Stimulated activated memory B cell treated with anti-CD40 and anti-IgM and Interleukin-4, amounts not matched to agents 10 μg/mL and 1 μg/mL and 100 μg/mL, for 72 hours (primary cell): ENCODE measurements at regions not wholly inside any gene's neighbourhood (a gene's known extent, or its start where the extent isn't known, plus 50 kb on each side); places are given as distances from the start of the nearest gene placed in this dataset.

Experiments
- ATAC-seq: fragments of 150-1000 bp; cut with Tn5 transposase; 2 replicates; pipeline ENCODE4 v1.10.0; 2021
- H3K27ac Mint-ChIP-seq: one replicate; pipeline ENCODE4 v1.8.0; 2022; ENCODE audit warnings: mild to moderate bottlenecking, mixed read lengths
- H3K27me3 Mint-ChIP-seq: one replicate; pipeline ENCODE4 v1.8.0; 2022; ENCODE audit warnings: mixed read lengths
- H3K36me3 Mint-ChIP-seq: one replicate; pipeline ENCODE4 v1.8.0; 2022; ENCODE audit warnings: mixed read lengths
- H3K4me1 Mint-ChIP-seq: one replicate; pipeline ENCODE4 v1.8.0; 2022; ENCODE audit warnings: mixed read lengths
- H3K4me3 Mint-ChIP-seq: one replicate; pipeline ENCODE4 v1.8.0; 2022; ENCODE audit warnings: mild to moderate bottlenecking, moderate library complexity, mixed read lengths
- H3K9me3 Mint-ChIP-seq: one replicate; pipeline ENCODE4 v1.8.0; 2022; ENCODE audit warnings: mixed read lengths

DNA sequence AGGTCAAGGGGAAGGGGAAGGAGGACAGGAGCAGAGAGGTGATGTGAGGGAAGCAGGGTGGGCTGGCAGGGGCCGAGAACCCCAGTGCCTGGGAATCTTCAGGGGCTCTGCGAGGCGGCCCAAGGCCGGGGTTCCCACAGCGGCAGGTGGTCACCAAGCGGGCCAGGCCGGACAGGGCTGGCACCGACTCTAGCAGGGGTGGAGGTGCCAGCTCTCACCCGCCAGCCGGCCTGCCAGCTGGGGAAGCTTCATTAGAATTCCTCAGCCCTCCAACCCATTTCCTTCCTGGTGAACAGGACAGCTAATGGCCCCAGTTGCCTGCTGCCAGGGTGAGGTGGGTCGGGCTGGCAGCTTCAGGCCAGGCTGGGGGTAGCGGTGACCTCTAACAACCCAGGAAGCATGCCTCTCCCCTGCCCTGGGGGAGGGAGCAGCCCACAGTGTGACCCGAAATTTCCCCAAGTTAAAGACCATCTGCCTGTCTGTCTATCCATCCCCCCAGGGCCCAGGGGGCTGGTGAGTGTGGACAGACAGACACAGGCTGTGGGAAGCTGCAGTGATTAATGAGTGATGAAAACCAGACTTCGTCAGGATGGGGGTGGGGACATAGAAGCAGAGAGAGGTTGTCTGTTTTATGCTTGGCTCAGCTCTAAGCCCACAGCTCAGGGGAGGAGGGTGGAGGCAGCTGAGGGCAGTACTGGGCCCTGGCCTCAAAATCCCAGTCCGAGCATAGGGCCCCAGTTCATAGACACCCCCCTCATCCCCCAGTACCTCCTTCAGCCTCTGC, 144.1 kb downstream of the ZFP36L2 start:
- Mint-ChIP-seq H3K4me1 (peaks cover 6% of the 10 kb centered on the region), H3K9me3 (no peaks in the 10 kb centered on the region), H3K36me3 (no peaks in the 10 kb centered on the region), H3K27me3 (no peaks in the 10 kb centered on the region), H3K4me3 (no peak overlapping the region), H3K27ac (peak overlapping the region; percentile 18)
- ATAC-seq = no peak

- Mint-ChIP-seq H3K4me1 (peaks cover 6% of the 10 kb centered on the region), H3K9me3 (no peaks in the 10 kb centered on the region), H3K27me3 (no peaks in the 10 kb centered on the region), H3K27ac (peak overlapping the region; percentile 18), H3K36me3 (no peaks in the 10 kb centered on the region), H3K4me3 (no peak overlapping the region)
- ATAC-seq = no peak
Measured at GRCh38 chr2:43081131-43081765, 145.2 kb downstream of the ZFP36L2 start.

DNA sequence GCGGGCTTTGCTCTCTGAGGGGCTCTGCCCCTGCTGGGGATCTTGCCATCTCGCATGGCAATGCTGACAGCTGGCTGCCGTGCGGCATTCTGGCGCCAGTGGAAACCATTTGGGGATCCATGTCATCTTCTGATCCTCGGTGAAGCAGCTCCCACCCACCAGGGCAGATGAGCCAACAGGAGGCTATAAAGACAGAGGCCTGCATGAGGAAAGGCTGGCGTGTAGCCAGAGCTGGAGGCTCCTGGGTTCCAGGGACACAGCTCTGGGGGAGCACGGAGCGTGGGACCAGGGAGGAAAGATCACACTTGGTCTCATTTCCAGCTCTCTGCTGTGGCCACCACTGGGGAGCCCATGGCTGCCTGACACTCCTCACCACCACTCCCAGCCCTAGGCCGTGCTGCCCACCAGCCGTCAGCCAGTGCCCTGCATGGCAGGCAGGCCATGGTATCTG, 145.8 kb downstream of the ZFP36L2 start:
- H3K27me3 Mint-ChIP-seq = no peaks in the 10 kb centered on the region
- no peak overlapping the region for H3K27ac Mint-ChIP-seq
- no peaks in the 10 kb centered on the region for H3K9me3 Mint-ChIP-seq
- no peaks in the 10 kb centered on the region for H3K36me3 Mint-ChIP-seq
- H3K4me1 Mint-ChIP-seq = peaks cover 6% of the 10 kb centered on the region
- ATAC-seq = no peak
- H3K4me3 Mint-ChIP-seq = no peak overlapping the region

- no peak overlapping the region for H3K27ac Mint-ChIP-seq
- no peak for ATAC-seq
- H3K36me3 Mint-ChIP-seq = no peaks in the 10 kb centered on the region
- H3K4me3 Mint-ChIP-seq = no peak overlapping the region
- H3K27me3 Mint-ChIP-seq = no peaks in the 10 kb centered on the region
- no peaks in the 10 kb centered on the region for H3K9me3 Mint-ChIP-seq
- peaks cover 6% of the 10 kb centered on the region for H3K4me1 Mint-ChIP-seq
Measured at GRCh38 chr2:43078781-43079755, 147.3 kb downstream of the ZFP36L2 start.

- H3K9me3 Mint-ChIP-seq = no peaks in the 10 kb centered on the region
- no peak overlapping the region for H3K4me3 Mint-ChIP-seq
- no peaks in the 10 kb centered on the region for H3K27me3 Mint-ChIP-seq
- no peak for ATAC-seq
- H3K27ac Mint-ChIP-seq = no peak overlapping the region
- H3K4me1 Mint-ChIP-seq = peaks cover 6% of the 10 kb centered on the region
- no peaks in the 10 kb centered on the region for H3K36me3 Mint-ChIP-seq
Measured at GRCh38 chr2:43078301-43078700, 148.1 kb downstream of the ZFP36L2 start.

GRCh38 chr2:43077876-43078275, 148.5 kb downstream of the ZFP36L2 start:
- no peak overlapping the region for H3K27ac Mint-ChIP-seq
- no peaks in the 10 kb centered on the region for H3K36me3 Mint-ChIP-seq
- H3K27me3 Mint-ChIP-seq = no peaks in the 10 kb centered on the region
- no peak for ATAC-seq
- no peaks in the 10 kb centered on the region for H3K9me3 Mint-ChIP-seq
- no peak overlapping the region for H3K4me3 Mint-ChIP-seq
- H3K4me1 Mint-ChIP-seq = peaks cover 6% of the 10 kb centered on the region

- Mint-ChIP-seq H3K27me3 (no peaks in the 10 kb centered on the region), H3K27ac (no peak overlapping the region), H3K4me1 (peaks cover 6% of the 10 kb centered on the region), H3K36me3 (no peaks in the 10 kb centered on the region), H3K4me3 (no peak overlapping the region), H3K9me3 (no peaks in the 10 kb centered on the region)
- no peak for ATAC-seq
Measured at GRCh38 chr2:43076676-43077075, 149.7 kb downstream of the ZFP36L2 start.

DNA sequence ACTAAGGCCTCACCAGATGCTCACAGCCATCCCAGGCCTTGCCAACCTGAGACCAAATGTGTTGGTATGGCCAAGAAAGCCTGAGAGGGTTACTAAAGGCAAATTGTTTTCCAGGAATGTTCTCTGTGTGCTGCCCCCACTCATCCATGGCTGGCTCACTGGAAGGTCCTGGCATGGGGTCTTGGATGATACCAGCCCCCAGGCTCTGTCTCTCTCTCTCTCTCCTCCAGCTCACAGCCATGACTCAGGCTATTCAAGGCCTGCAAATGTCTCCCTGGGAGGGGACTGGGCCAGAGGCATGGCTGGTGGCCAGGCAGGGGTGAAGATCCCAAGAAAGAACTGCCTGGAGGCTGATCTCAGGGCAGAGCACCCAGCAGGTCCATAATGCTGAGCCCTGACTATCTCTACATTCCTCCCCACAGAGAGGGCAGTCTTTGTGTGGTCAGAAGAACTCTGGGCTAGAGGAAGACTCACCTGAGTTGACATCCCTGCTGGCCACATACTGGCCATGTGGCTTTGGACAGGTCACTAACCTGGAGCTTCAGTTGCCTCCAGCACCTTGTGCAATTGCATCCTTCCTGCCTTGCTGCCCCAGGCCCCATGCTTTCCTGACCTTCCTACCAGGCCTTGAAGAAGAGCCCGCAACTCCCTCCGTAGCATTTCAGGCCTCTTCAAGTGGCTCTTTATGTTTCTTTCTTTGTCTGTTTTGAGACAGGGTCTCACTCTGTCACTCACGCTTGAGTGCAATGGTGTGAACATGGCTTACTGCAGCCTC, 150.4 kb downstream of the ZFP36L2 start:
- H3K4me1 Mint-ChIP-seq = peaks cover 6% of the 10 kb centered on the region
- H3K36me3 Mint-ChIP-seq = no peaks in the 10 kb centered on the region
- no peak overlapping the region for H3K27ac Mint-ChIP-seq
- H3K4me3 Mint-ChIP-seq = no peak overlapping the region
- H3K9me3 Mint-ChIP-seq = no peaks in the 10 kb centered on the region
- no peak for ATAC-seq
- H3K27me3 Mint-ChIP-seq = no peaks in the 10 kb centered on the region

DNA sequence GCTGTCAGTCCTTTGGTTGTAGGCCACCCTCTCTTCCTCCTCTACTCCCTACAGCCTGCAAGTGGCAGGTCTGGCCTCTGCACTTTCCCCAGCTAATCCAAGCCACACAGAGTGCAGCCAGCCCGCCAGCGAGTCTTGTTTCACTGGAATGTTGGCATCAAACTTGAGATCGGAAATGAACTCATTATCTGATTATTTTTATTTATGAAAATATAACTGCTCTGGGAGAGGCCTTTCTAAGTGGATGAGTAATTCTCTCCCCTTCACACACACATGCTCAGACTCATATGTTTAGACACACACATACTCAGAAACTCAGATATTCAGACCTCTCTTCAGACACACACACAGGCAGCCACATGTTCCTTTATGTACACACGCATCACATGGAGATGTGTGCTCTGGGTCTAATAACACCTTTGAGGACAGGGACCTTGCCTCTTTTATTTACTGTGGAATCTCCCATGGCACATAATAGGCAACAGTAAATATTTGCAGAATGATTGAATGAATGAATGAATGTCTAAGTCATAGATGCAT, 151.3 kb downstream of the ZFP36L2 start:
- no peaks in the 10 kb centered on the region for H3K9me3 Mint-ChIP-seq
- no peak overlapping the region for H3K4me3 Mint-ChIP-seq
- ATAC-seq = no peak
- peaks cover 6% of the 10 kb centered on the region for H3K4me1 Mint-ChIP-seq
- H3K27me3 Mint-ChIP-seq = no peaks in the 10 kb centered on the region
- H3K36me3 Mint-ChIP-seq = no peaks in the 10 kb centered on the region
- no peak overlapping the region for H3K27ac Mint-ChIP-seq

- no peaks in the 10 kb centered on the region for H3K36me3 Mint-ChIP-seq
- H3K4me1 Mint-ChIP-seq = peaks cover 6% of the 10 kb centered on the region
- no peaks in the 10 kb centered on the region for H3K27me3 Mint-ChIP-seq
- no peak for ATAC-seq
- H3K27ac Mint-ChIP-seq = no peak overlapping the region
- H3K9me3 Mint-ChIP-seq = no peaks in the 10 kb centered on the region
- H3K4me3 Mint-ChIP-seq = no peak overlapping the region
Measured at GRCh38 chr2:43074592-43075053, 151.8 kb downstream of the ZFP36L2 start.

- Mint-ChIP-seq H3K27ac (no peak overlapping the region), H3K4me1 (peaks cover 6% of the 10 kb centered on the region), H3K9me3 (no peaks in the 10 kb centered on the region), H3K36me3 (no peaks in the 10 kb centered on the region), H3K4me3 (no peak overlapping the region), H3K27me3 (no peaks in the 10 kb centered on the region)
- ATAC-seq = no peak
Measured at GRCh38 chr2:43074052-43074451, 152.4 kb downstream of the ZFP36L2 start.

- no peak overlapping the region for H3K4me3 Mint-ChIP-seq
- H3K36me3 Mint-ChIP-seq = no peaks in the 10 kb centered on the region
- peaks cover 6% of the 10 kb centered on the region for H3K4me1 Mint-ChIP-seq
- no peaks in the 10 kb centered on the region for H3K27me3 Mint-ChIP-seq
- no peak for ATAC-seq
- no peaks in the 10 kb centered on the region for H3K9me3 Mint-ChIP-seq
- H3K27ac Mint-ChIP-seq = no peak overlapping the region
Measured at GRCh38 chr2:43073401-43073825, 153.0 kb downstream of the ZFP36L2 start.

DNA sequence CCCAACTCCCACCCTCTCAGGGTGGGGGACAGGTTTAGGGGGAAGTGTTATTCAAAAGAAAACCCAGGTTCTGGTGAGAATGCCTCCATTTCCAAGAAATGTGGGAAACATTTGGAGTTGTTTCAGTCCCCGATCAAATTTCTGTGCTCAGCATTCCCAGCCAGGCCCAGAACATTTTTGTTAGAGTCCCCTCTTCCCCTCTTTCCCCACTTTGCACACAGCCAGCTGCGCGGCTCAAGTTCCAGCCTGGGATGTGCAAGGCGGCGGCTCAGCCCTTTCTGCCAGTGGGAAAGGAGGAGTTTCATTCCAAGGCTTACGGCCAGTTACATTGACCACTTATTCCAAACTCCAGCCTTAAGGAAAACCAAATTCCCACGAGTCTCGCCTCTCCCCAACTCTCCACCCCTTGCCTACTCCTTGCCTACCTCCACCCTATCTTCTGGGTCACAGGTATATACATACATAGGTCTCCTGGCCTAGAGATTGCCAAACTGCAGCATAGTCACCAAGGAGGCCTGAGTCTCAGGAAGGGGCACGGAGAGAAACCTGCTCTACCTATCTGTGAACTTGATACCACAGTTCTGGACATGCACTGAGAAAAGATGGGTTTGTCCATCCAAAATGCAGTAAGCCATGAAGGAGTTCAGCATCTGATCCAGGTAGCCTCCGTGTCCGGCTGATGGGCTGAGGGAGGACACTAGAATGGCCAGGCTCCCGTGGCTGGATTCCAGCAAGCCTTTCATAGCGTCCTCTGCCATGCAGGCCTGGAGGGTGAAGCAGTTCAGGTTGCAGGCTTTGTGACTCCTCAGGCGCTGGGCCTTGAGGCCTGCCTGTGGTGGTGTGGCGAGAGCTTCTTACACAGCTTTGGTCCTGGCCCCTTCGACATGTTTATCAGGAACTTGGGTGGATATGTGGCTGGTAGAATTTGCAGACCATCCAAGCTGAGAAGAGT, 154.5 kb downstream of the ZFP36L2 start:
- Mint-ChIP-seq H3K27ac (no peak overlapping the region), H3K4me3 (no peak overlapping the region), H3K9me3 (no peaks in the 10 kb centered on the region), H3K27me3 (peaks cover 10% of the 10 kb centered on the region), H3K4me1 (no peaks in the 10 kb centered on the region), H3K36me3 (no peaks in the 10 kb centered on the region)
- ATAC-seq = no peak
